Urothelium cell line (cell line): ENCODE measurements at regions not wholly inside any gene's neighbourhood (a gene's known extent, or its start where the extent isn't known, plus 50 kb on each side); places are given as distances from the start of the nearest gene placed in this dataset.
"Not testable (repeated sequence)": the region's sequence is repeated elsewhere in the genome, so short reads cannot be mapped to it uniquely, and the experiment has no call there.

Experiments
- DNase-seq: peaks from one replicate; pipeline ENCODE4 v3.0.0; 2011; ENCODE audit warnings: low spot score, mixed read lengths
- FAIRE-seq: peaks from 2 replicates; lab custom pipeline; 2011; peaks lifted over from hg19 to GRCh38; lab: Jason Lieb, UNC

- DNase-seq (no peak), FAIRE-seq (no peak)
Measured at GRCh38 chr21:33974513-33975468, 59.2 kb upstream of the ATP5PO start.

GRCh38 chr21:33973268-33973667, 57.7 kb upstream of the ATP5PO start:
- FAIRE-seq (no peak), DNase-seq (no peak)

GRCh38 chr21:33972539-33972938, 56.9 kb upstream of the ATP5PO start:
- FAIRE-seq (no peak), DNase-seq (no peak)

DNA sequence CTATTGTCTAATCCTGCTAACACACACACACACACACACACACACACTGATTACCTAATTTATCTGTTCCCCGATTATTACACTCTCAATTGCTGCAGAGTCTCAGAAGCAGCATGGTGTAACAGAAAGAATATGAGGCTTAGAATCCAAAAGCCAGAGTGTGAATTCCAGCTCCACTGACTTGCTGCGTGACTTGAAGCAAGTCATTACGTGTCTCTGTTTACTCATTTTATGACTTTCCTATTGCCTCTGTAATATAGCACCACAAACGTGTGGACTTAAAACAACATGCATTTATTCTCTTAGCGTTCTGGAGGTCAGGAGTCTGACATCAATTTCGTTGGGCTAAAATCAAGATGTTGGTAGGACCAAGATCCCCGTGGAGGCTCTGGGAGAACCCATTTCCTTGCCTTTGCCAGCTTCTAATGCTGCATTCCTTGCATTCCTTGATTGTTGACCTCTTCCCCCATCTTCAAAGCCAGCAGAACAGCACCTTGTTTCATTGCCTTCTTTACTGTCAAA, 55.9 kb upstream of the ATP5PO start:
- DNase-seq (peak; percentile 54), FAIRE-seq (peak; percentile 55)

GRCh38 chr21:33969581-33969980, 54.0 kb upstream of the ATP5PO start:
- FAIRE-seq (no peak), DNase-seq (no peak)

- FAIRE-seq (no peak), DNase-seq (no peak)
Measured at GRCh38 chr21:33968995-33969348, 53.4 kb upstream of the ATP5PO start.

GRCh38 chr21:33968080-33968994, 52.7 kb upstream of the ATP5PO start:
- FAIRE-seq = no peak

DNA sequence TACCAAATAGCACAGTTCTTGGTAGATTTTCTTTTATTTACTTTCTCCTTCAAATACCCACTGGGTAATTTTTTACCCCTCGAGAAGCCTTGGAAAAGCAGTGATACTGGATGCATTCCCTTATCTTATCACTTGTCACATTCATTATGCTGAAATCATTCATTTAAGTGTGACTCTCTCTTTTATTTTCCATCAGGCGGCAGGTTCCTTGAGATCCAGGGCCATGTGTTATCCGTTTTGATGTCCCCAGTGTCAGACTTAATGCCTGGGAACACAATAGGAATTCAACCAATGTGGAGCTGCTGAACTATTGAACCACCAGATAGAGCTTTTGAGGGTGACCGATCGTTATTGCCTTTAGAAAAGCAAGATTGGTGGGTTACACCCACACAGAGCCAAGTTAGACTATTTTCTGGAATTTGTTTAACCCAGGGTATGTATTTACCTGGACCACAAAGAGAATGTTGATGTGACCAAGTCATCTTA, 51.5 kb upstream of the ATP5PO start:
- no peak for FAIRE-seq
- no peak for DNase-seq

More at GRCh38 chr21:33968080-33968994, 52.7 kb upstream of the ATP5PO start:
- DNase-seq = peak; percentile 73

DNA sequence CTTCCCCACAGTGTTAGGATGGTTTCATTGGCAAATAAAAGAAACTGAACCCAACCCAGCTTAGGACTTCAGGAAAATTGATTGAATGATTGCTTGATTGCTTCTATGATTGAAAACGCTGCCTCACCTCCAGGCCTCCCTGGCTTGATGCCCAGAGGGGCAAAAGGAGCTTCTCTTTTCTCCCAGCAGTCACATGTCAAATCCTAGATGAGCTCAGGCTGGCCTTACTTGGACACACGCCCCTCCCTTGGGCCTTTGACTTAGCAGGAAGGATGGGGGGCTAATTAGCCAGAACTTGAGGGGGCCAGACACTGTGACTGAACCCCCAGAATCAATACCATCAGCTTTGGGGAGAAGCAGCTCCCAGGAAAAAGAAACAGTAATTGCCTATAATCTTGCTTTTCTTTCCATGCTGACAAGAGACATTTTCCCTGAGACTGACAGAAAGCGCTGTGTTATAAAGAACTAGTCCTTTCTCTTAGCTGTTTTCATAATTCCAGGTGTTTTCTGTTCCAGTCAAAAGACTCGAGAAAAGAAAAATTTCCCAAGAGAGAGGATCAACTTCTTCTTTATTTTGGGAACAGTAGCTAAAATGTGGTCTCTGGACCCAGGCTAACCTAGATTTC, 50.8 kb upstream of the ATP5PO start:
- no peak for FAIRE-seq
- DNase-seq = no peak

GRCh38 chr21:33965662-33966061, 50.1 kb upstream of the ATP5PO start:
- not testable (repeated sequence) for FAIRE-seq, DNase-seq
